IPS-NIHi7 (cell line): ENCODE measurements at regions not wholly inside any gene's neighbourhood (a gene's known extent, or its start where the extent isn't known, plus 50 kb on each side); places are given as distances from the start of the nearest gene placed in this dataset.
"Not testable (repeated sequence)": the region's sequence is repeated elsewhere in the genome, so short reads cannot be mapped to it uniquely, and the experiment has no call there.

ENCODE experiments used
- DNase-seq: peaks from one replicate; pipeline ENCODE4 v3.0.0; 2012; ENCODE audit warnings: mixed read lengths; ENCODE audit errors: extremely low spot score

GRCh38 chr2:188787658-188788240, 186.4 kb upstream of the COL3A1 start:
- DNase-seq = no peak

- DNase-seq = no peak
These were observed 185.6 kb upstream of the COL3A1 start for GRCh38 chr2:188788621-188789020.

- no peak for DNase-seq
These were observed 184.2 kb upstream of the COL3A1 start for GRCh38 chr2:188789951-188790350.

GRCh38 chr2:188794453-188794852, 179.7 kb upstream of the COL3A1 start:
- not testable (repeated sequence) for DNase-seq

- no peak for DNase-seq
These were observed 178.4 kb upstream of the COL3A1 start for GRCh38 chr2:188795762-188796161.

GRCh38 chr2:188797371-188797770, 176.8 kb upstream of the COL3A1 start:
- DNase-seq = no peak

GRCh38 chr2:188798159-188798558, 176.0 kb upstream of the COL3A1 start:
- DNase-seq = no peak

GRCh38 chr2:188805219-188805618, 169.0 kb upstream of the COL3A1 start:
- no peak for DNase-seq

GRCh38 chr2:188808947-188809355, 165.2 kb upstream of the COL3A1 start:
- DNase-seq = no peak

GRCh38 chr2:188810586-188810985, 163.6 kb upstream of the COL3A1 start:
- no peak for DNase-seq

GRCh38 chr2:188811522-188811921, 162.7 kb upstream of the COL3A1 start:
- DNase-seq = no peak

- no peak for DNase-seq
These were observed 160.9 kb upstream of the COL3A1 start for GRCh38 chr2:188813315-188813714.

GRCh38 chr2:188813857-188814256, 160.3 kb upstream of the COL3A1 start:
- peak; percentile 10 for DNase-seq

GRCh38 chr2:188819011-188819410, 155.2 kb upstream of the COL3A1 start:
- no peak for DNase-seq

- DNase-seq = no peak
These were observed 154.4 kb upstream of the COL3A1 start for GRCh38 chr2:188819792-188820191.

GRCh38 chr2:188820576-188820975, 153.6 kb upstream of the COL3A1 start:
- DNase-seq = no peak

GRCh38 chr2:188824125-188824524, 150.0 kb upstream of the COL3A1 start:
- no peak for DNase-seq

- no peak for DNase-seq
These were observed 140.8 kb upstream of the COL3A1 start for GRCh38 chr2:188833331-188833730.

- no peak for DNase-seq
These were observed 140.4 kb upstream of the COL3A1 start for GRCh38 chr2:188833799-188834198.

GRCh38 chr2:188835006-188835405, 139.2 kb upstream of the COL3A1 start:
- no peak for DNase-seq

GRCh38 chr2:188835821-188836220, 138.4 kb upstream of the COL3A1 start:
- no peak for DNase-seq

- no peak for DNase-seq
These were observed 128.5 kb upstream of the COL3A1 start for GRCh38 chr2:188845692-188846091.

- DNase-seq = no peak
These were observed 125.2 kb upstream of the COL3A1 start for GRCh38 chr2:188848887-188849435.

GRCh38 chr2:188850786-188851185, 123.4 kb upstream of the COL3A1 start:
- DNase-seq = no peak
